Trophoblast cell (in vitro differentiated cells and primary cell): ENCODE measurements at regions not wholly inside any gene's neighbourhood (a gene's known extent, or its start where the extent isn't known, plus 50 kb on each side); places are given as distances from the start of the nearest gene placed in this dataset.

Experiments
- DNase-seq, 2 donors: peaks; one replicate each; pipeline ENCODE4 v3.0.0-alpha.2; 2016
- H2AFZ ChIP-seq: 2 replicates; pipeline ENCODE4 v1.6.1; 2013; ENCODE audit warnings: low read length, moderate library complexity, mild to moderate bottlenecking; ENCODE audit not compliant: insufficient read depth, poor library complexity
- H2AK5ac ChIP-seq: 2 replicates; pipeline ENCODE4 v1.6.1; 2013; ENCODE audit warnings: mild to moderate bottlenecking, low read length
- H2BK120ac ChIP-seq: 2 replicates; pipeline ENCODE4 v1.6.1; 2013; ENCODE audit warnings: low read length, mild to moderate bottlenecking, moderate library complexity; ENCODE audit not compliant: insufficient read depth, poor library complexity
- H2BK12ac ChIP-seq: 2 replicates; pipeline ENCODE4 v1.6.1; 2013; ENCODE audit warnings: mild to moderate bottlenecking, low read length, moderate library complexity
- H2BK5ac ChIP-seq: 2 replicates; pipeline ENCODE4 v1.6.1; 2013; ENCODE audit warnings: low read length, low read depth, moderate library complexity, mild to moderate bottlenecking; ENCODE audit not compliant: poor library complexity
- H3K14ac ChIP-seq: 2 replicates; pipeline ENCODE4 v1.6.1; 2013; ENCODE audit warnings: mild to moderate bottlenecking, low read length
- H3K18ac ChIP-seq: 2 replicates; pipeline ENCODE4 v1.6.1; 2013; ENCODE audit warnings: mild to moderate bottlenecking, low read length
- H3K23ac ChIP-seq: 2 replicates; pipeline ENCODE4 v1.6.1; 2013; ENCODE audit warnings: low read length
- H3K27ac ChIP-seq: 2 replicates; pipeline ENCODE4 v1.5.1; 2013; ENCODE audit warnings: low read depth, mild to moderate bottlenecking, inconsistent platforms, low read length, moderate library complexity
- H3K27me3 ChIP-seq: 2 replicates; pipeline ENCODE4 v1.6.1; 2013; ENCODE audit warnings: inconsistent platforms, mild to moderate bottlenecking, low read length, moderate library complexity; ENCODE audit not compliant: insufficient read depth
- H3K36me3 ChIP-seq, 2 experiments: 1 replicate in 1 of 2; 2 replicates in 1 of 2; pipeline ENCODE4 v1.6.1; 2013; ENCODE audit warnings: low read length in 2 of 2, mild to moderate bottlenecking in 2 of 2, moderate library complexity in 1 of 2; ENCODE audit not compliant: insufficient read depth in 2 of 2, control insufficient read depth in 1 of 2
- H3K4ac ChIP-seq: 2 replicates; pipeline ENCODE4 v1.6.1; 2013; ENCODE audit warnings: low read depth, mild to moderate bottlenecking, low read length, moderate library complexity
- H3K4me1 ChIP-seq, 2 experiments: 1 replicate in 1 of 2; 2 replicates in 1 of 2; pipeline ENCODE4 v1.6.1; 2013; ENCODE audit warnings: low read length in 2 of 2, mild to moderate bottlenecking in 2 of 2, moderate library complexity in 1 of 2; ENCODE audit not compliant: insufficient read depth in 2 of 2, control insufficient read depth in 1 of 2
- H3K4me2 ChIP-seq: 2 replicates; pipeline ENCODE4 v1.6.1; 2013; ENCODE audit warnings: inconsistent platforms, mild to moderate bottlenecking, low read length, moderate library complexity
- H3K4me3 ChIP-seq: 2 replicates; pipeline ENCODE4 v1.5.1; 2013; ENCODE audit warnings: mild to moderate bottlenecking, low read depth, low read length, inconsistent platforms
- H3K79me1 ChIP-seq: one replicate; pipeline ENCODE4 v1.6.1; 2013; ENCODE audit warnings: low read length
- H3K79me2 ChIP-seq: 2 replicates; pipeline ENCODE4 v1.6.1; 2013; ENCODE audit warnings: low read length, mild to moderate bottlenecking; ENCODE audit not compliant: control insufficient read depth, insufficient read depth, poor library complexity
- H3K9ac ChIP-seq: 2 replicates; pipeline ENCODE4 v1.6.1; 2013; ENCODE audit warnings: mild to moderate bottlenecking, low read length
- H3K9me3 ChIP-seq: 2 replicates; pipeline ENCODE4 v1.6.1; 2013; ENCODE audit warnings: low read depth, mild to moderate bottlenecking, control low read depth, inconsistent platforms, low read length; ENCODE audit not compliant: insufficient read depth
- H4K12ac ChIP-seq: 2 replicates; pipeline ENCODE4 v1.6.1; 2013; ENCODE audit warnings: low read depth, mild to moderate bottlenecking, low read length, moderate library complexity
- H4K8ac ChIP-seq: 2 replicates; pipeline ENCODE4 v1.6.1; 2013; ENCODE audit warnings: low read depth, mild to moderate bottlenecking, low read length, moderate library complexity
- H4K91ac ChIP-seq: one replicate; pipeline ENCODE4 v1.6.1; 2013; ENCODE audit warnings: low read depth, mild to moderate bottlenecking, low read length, moderate library complexity
- WGBS: extraction: QIAGEN DNeasy Blood & Tissue Kit; methylation state at CpG from one replicate; pipeline ENCODE4 v1.1.7; 2013; ENCODE audit warnings: missing lambda C conversion rate; ENCODE audit not compliant: insufficient read length, insufficient coverage; ENCODE audit errors: extremely low coverage; 5-methylcytosine and 5-hydroxymethylcytosine counted together

- no peak overlapping the region for H3K4ac ChIP-seq
- H4K8ac ChIP-seq: no peak overlapping the region
- H2BK12ac ChIP-seq: no peak overlapping the region
- H3K18ac ChIP-seq: no peak overlapping the region
- no peak overlapping the region for H3K9ac ChIP-seq
- no peak overlapping the region for H2AFZ ChIP-seq
- H3K79me2 ChIP-seq: no peaks in the 10 kb centered on the region
- H3K9me3 ChIP-seq: no peaks in the 10 kb centered on the region
- H2BK5ac ChIP-seq: no peak overlapping the region
- H3K79me1 ChIP-seq: no peaks in the 10 kb centered on the region
- WGBS: no CpG with 5 or more reads among the region's 2 CpGs
- DNase-seq: no peak
- H3K14ac ChIP-seq: no peak overlapping the region
- no peak overlapping the region for H4K12ac ChIP-seq
- no peak overlapping the region for H4K91ac ChIP-seq
- H2BK120ac ChIP-seq: no peak overlapping the region
- no peak overlapping the region for H3K23ac ChIP-seq
- no peak overlapping the region for H3K4me2 ChIP-seq
- no peaks in the 10 kb centered on the region for H3K36me3 ChIP-seq
- no peaks in the 10 kb centered on the region for H3K27me3 ChIP-seq
- H2AK5ac ChIP-seq: no peak overlapping the region
- no peak overlapping the region for H3K4me3 ChIP-seq
- H3K27ac ChIP-seq: no peak overlapping the region
- H3K4me1 ChIP-seq: no peaks in the 10 kb centered on the region
Measured at GRCh38 chr7:10266976-10267375, 706.7 kb upstream of the PHF14 start.

GRCh38 chr7:10268034-10268433 lies 705.6 kb upstream of the PHF14 start:
- Histone ChIP-seq H2BK120ac (no peak overlapping the region), H3K79me2 (no peaks in the 10 kb centered on the region), H3K4me2 (no peak overlapping the region), H4K91ac (no peak overlapping the region), H2BK12ac (no peak overlapping the region), H3K4me1 (no peaks in the 10 kb centered on the region), H4K8ac (no peak overlapping the region), H3K18ac (no peak overlapping the region), H3K14ac (no peak overlapping the region), H3K9me3 (no peaks in the 10 kb centered on the region), H3K9ac (no peak overlapping the region), H2AFZ (no peak overlapping the region), H2BK5ac (no peak overlapping the region), H3K4me3 (no peak overlapping the region), H4K12ac (no peak overlapping the region), H2AK5ac (no peak overlapping the region), H3K79me1 (no peaks in the 10 kb centered on the region), H3K23ac (no peak overlapping the region), H3K27ac (no peak overlapping the region), H3K4ac (no peak overlapping the region), H3K36me3 (no peaks in the 10 kb centered on the region), H3K27me3 (no peaks in the 10 kb centered on the region)
- DNase-seq: no peak
- WGBS: no CpG with 5 or more reads among the region's 3 CpGs

GRCh38 chr7:10282909-10283308 lies 690.8 kb upstream of the PHF14 start:
- no peak overlapping the region for H2BK5ac ChIP-seq
- H4K8ac ChIP-seq: no peak overlapping the region
- H3K79me1 ChIP-seq: no peaks in the 10 kb centered on the region
- no peaks in the 10 kb centered on the region for H3K9me3 ChIP-seq
- H2BK12ac ChIP-seq: no peak overlapping the region
- no peak overlapping the region for H3K27ac ChIP-seq
- H3K18ac ChIP-seq: no peak overlapping the region
- no peak overlapping the region for H4K91ac ChIP-seq
- no peak for DNase-seq
- H3K27me3 ChIP-seq: no peaks in the 10 kb centered on the region
- H3K4me1 ChIP-seq: no peaks in the 10 kb centered on the region
- H3K14ac ChIP-seq: no peak overlapping the region
- H4K12ac ChIP-seq: no peak overlapping the region
- no peak overlapping the region for H3K4me2 ChIP-seq
- H2AFZ ChIP-seq: no peak overlapping the region
- no peak overlapping the region for H3K23ac ChIP-seq
- no peak overlapping the region for H3K9ac ChIP-seq
- no peaks in the 10 kb centered on the region for H3K79me2 ChIP-seq
- no peak overlapping the region for H2AK5ac ChIP-seq
- no peaks in the 10 kb centered on the region for H3K36me3 ChIP-seq
- H3K4ac ChIP-seq: no peak overlapping the region
- no peak overlapping the region for H2BK120ac ChIP-seq
- no peak overlapping the region for H3K4me3 ChIP-seq

- Histone ChIP-seq H3K4me1 (no peaks in the 10 kb centered on the region), H2AK5ac (no peak overlapping the region), H4K91ac (no peak overlapping the region), H2BK120ac (no peak overlapping the region), H3K27me3 (no peaks in the 10 kb centered on the region), H3K23ac (no peak overlapping the region), H3K79me2 (no peaks in the 10 kb centered on the region), H3K27ac (no peak overlapping the region), H3K36me3 (no peaks in the 10 kb centered on the region), H3K79me1 (no peaks in the 10 kb centered on the region), H3K9me3 (no peaks in the 10 kb centered on the region), H2AFZ (no peak overlapping the region), H2BK5ac (no peak overlapping the region), H3K14ac (no peak overlapping the region), H3K4me3 (no peak overlapping the region), H3K18ac (no peak overlapping the region), H3K4ac (no peak overlapping the region), H2BK12ac (no peak overlapping the region), H3K9ac (no peak overlapping the region), H3K4me2 (no peak overlapping the region), H4K8ac (no peak overlapping the region), H4K12ac (no peak overlapping the region)
- DNase-seq: no peak
- WGBS: no CpG with 5 or more reads among the region's 1 CpG
Measured at GRCh38 chr7:10284001-10284400, 689.7 kb upstream of the PHF14 start.

GRCh38 chr7:10299384-10299783 lies 674.3 kb upstream of the PHF14 start:
- no peak for DNase-seq
- no peak overlapping the region for H2AFZ ChIP-seq
- H3K79me2 ChIP-seq: no peaks in the 10 kb centered on the region
- no peak overlapping the region for H4K8ac ChIP-seq
- no peaks in the 10 kb centered on the region for H3K9me3 ChIP-seq
- H3K36me3 ChIP-seq: no peaks in the 10 kb centered on the region
- H3K4me1 ChIP-seq: no peaks in the 10 kb centered on the region
- no peak overlapping the region for H4K12ac ChIP-seq
- H2BK12ac ChIP-seq: no peak overlapping the region
- H3K27ac ChIP-seq: no peak overlapping the region
- H3K27me3 ChIP-seq: no peaks in the 10 kb centered on the region
- no peak overlapping the region for H3K4ac ChIP-seq
- no peak overlapping the region for H3K14ac ChIP-seq
- no peak overlapping the region for H2BK120ac ChIP-seq
- no peak overlapping the region for H3K18ac ChIP-seq
- H3K23ac ChIP-seq: no peak overlapping the region
- H3K9ac ChIP-seq: no peak overlapping the region
- WGBS: no CpG with 5 or more reads among the region's 3 CpGs
- H4K91ac ChIP-seq: no peak overlapping the region
- no peaks in the 10 kb centered on the region for H3K79me1 ChIP-seq
- H2AK5ac ChIP-seq: no peak overlapping the region
- no peak overlapping the region for H3K4me3 ChIP-seq
- no peak overlapping the region for H2BK5ac ChIP-seq
- no peak overlapping the region for H3K4me2 ChIP-seq
